ENCODE measurements at regions not wholly inside any gene's neighbourhood (a gene's known extent, or its start where the extent isn't known, plus 50 kb on each side); places are given as distances from the start of the nearest gene placed in this dataset.

DNA sequence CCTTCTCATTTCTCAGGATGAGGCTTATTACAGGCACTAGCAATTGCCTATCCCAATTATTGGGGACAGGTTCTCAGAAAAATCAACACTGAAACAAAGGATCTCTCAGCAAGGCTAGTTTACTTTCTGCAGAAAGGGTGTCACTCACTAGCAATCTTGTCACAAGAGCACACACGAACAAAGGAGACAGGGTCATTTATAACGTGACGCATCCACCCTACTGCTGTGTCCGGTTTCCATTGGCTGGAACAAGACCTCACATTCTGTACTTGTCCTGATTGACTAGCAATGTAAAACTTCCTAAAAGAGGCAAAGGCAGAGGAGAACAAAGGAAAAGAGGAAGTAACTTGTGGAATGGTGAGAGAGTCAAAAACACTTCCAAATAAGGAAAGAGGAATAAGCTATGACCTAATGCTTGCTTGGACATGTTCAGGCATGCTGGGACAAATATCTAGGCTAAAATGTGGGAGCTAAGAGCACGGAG lies 160.2 kb upstream of the STXBP5 start:
- FAIRE-seq = no peak

DNA sequence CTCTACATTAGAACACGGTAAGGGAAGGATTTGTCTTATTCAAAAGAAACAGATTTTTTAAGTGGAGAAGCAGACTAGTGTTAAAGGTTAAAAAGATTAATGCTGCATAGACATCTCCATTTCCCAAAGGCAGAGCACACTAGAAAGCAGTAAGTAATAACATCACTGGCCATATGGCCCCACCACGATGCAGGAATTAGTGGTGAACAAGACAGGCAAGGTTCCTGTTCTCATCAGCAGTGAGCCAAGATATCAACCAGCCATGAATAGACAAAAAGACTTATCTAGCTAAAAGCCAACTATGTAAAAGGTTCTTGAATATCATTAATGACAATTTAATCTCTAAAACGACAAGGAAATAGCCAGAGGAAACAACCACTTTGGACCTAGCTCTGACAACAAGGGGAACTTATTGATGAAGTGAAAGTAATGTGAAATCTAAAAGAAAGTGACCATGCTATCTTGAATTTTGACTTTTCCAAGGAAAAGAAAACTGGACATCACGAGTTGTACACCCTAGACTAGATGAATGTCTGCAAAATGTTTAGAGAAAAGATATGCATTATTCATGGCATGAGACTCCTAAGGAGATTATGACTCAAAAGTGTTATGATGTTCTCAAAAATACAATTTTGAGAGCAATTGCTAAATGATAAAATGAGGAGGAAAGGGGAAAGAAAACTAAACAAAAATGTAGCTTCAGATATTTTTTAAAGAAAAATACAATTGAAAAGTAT lies 157.9 kb upstream of the STXBP5 start:
- FAIRE-seq = peak; percentile 70

DNA sequence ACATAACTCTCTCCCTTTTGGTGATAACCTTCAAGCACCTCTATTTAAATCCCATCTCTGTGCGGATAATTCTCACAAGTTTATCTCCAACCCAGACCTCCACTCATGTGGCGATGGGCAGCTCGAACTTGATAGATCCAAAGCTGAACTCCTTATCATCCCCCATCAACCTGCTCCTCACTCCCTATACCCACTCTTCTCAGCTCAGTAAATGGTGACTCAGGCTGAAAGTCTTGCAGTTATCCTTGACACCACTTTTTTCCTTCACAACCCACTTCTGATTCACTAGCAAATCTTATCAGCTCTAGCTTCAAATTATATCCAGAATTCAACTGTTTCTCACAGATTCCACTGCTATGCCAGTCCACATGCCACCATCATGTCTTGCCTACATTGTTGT lies 155.3 kb upstream of the STXBP5 start:
- FAIRE-seq = no peak

DNA sequence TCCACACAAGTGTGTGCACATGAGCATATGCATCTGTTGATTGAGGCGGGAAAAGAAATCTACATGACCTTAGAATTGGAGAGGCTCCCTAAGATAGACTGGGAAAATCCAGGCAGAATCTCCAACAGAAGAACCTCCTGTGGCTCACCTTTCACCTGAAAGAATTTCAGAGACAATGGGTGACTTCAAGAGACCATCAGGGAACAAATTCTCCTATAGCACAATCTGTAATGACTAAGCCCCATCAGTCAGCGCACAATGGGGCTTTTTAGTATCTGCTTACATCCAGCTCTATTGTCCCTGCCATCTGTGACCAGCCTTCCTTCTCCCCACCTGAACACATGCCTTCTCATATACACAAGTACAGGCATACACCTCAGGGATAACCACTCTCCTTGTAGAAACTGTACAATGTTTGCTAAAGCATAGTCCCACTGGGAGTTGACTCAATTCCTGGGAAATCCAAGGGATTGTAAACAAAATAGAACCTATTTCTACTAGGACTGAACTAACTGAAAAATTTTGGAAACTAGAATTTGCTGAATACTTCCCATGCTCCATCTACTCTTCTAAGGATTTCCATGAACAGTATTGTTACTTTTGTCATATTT lies 150.8 kb upstream of the STXBP5 start:
- no peak for FAIRE-seq

DNA sequence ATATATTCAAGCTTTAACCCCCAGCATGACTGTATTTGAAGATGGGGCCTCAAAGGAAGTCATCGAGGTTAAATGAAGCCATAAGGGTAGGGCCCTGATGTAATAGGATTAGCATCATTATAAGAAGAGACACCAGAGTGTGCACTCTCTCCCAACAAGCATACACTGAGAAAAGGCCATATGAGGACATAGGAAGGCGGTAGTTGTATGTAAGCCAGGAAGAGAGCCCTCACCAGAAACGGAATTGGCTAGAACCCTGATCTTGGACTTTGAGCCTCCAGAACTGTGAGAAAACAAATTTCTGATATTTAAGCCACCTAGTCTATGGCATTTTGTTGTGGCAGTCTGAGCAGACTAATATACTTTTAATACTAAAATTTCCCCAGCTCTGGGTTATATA lies 150.1 kb upstream of the STXBP5 start:
- no peak for FAIRE-seq

DNA sequence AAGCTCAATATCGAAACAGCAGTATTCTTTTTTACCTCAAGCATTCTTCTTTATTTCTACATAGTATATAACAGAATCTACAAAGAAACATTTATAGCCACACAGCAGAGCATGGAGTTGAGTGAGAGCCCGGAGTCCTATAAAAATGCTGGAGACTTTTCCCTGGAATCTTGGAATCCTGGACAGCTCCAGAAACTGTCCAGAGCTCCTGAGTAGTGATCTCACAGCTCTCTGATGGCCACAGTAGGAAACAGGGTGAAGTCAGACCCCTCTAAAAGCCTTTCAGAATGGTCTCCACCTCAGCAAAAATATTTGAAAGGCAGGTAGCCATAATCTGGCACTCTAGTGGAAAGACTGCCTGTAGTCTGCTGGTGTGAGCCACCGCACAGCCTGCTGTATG lies 149.3 kb upstream of the STXBP5 start:
- FAIRE-seq = no peak

DNA sequence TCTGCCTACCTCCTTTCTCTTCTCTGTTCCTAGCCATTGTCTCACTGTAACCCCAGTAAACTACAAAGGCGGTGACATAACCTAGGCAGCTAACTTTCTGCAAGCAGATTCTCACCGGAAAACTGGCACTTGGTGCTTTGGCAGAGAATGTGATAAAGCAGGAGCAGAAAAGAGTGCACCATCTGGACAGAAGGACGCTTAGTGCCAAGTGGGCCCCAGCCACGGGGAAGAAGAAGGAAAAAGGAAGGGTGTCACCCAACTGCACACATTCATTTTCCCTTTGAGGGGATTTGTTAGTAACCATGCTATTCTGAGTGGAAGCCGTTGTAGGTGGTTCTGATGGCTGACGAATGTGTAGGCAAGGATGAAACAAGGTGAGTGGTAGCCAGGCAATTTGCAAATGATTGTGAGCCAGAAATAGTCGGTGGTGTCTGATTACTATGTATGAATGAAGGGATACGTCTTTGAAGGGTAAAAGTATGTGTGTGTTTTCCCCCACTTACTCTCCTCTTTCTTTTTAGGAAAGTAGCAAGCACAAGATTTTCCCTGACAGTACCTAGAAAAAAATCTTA lies 148.3 kb upstream of the STXBP5 start:
- peak; percentile 85 for FAIRE-seq

DNA sequence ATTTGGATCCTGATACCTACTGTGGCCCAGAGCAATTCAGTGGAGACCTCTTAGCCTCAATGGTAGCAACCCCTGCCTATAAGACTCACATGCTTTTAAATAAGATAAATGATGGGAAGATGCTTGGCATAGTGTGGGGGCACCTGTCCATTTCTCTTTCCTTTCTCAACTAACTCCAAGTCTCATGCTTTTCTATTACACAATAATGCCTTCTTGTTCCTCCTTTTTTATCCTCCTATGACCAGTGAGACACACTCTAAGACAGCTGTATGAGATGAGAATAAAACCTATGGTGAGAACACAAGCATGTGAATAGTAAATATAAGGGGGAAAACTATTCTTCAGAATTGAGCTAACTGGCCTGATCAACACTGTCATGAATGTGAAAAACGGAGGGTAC lies 147.0 kb upstream of the STXBP5 start:
- no peak for FAIRE-seq

DNA sequence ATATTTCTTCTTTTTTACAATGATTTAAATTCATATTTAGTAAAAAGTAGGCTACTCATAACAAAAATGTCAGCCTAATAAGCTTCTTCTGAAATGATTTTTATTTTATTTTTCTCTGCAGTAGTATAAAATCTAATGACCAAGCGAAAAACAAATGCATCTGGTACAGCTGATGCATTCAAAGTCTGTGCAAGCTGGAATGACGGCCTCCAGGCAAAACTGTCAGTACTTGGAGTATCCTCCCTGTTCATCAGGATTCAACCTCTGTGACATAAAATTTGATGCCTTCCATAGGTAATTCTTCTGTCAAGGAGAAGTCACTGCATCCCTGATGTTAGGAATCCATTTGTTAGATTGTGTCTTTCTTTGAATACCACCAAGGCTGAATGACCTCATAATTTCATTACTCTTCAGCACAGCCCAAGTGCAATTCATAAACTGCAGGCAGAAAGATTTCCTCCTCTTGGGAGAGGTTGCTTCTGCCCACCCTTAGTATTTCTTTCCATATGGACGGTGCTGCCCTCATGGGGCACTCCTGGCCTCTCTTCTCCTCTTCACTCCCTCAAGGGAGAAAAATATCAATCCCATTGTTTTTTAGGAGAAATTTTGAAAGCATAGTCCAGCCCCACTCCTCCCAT lies 146.4 kb upstream of the STXBP5 start:
- no peak for FAIRE-seq

DNA sequence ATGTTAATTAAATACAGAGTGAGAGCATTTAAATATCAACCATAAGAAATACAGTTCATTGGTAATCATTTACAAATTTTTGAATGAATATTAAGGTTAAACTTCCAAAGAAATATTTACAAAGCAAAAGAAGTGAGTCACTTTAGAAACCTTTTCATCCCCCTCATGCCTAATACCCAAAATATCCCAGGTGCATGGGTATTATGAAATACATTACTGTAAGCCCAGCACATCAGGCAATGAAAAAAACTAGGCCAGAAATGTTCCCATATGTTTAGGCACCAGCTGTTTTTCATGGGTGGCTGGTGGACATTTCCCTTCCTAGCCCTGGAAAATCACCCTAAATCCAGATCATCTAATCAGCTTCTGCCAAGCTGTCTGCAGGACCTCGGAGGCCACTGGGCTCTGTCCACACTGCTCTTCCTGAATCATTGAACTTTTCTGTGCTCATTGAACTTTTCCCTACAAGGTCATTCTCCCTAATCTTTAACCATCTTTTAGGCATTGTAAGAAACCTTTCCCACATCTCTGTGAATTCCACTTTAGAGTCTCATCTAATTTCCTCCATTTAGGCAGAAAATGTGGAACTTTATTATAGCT lies 145.3 kb upstream of the STXBP5 start:
- FAIRE-seq = peak; percentile 27

DNA sequence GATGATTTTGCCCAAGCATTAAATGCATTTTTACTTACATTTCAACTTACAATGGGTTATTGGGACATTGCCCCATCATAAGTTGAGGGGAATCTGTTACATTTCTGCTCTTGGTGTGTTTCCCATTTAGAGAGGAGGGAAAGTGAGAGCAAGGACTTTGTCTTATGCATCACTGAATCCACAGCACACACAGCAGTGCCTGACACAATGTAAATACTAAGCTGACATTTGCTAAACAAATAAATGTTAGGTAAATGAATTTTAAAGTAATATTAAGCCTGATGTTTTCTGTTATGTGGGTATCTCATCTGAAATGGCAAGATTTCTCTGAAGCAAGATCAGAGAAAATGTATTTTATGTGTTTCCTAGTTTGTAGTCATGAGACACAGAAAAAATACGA lies 143.6 kb upstream of the STXBP5 start:
- FAIRE-seq = peak; percentile 99

DNA sequence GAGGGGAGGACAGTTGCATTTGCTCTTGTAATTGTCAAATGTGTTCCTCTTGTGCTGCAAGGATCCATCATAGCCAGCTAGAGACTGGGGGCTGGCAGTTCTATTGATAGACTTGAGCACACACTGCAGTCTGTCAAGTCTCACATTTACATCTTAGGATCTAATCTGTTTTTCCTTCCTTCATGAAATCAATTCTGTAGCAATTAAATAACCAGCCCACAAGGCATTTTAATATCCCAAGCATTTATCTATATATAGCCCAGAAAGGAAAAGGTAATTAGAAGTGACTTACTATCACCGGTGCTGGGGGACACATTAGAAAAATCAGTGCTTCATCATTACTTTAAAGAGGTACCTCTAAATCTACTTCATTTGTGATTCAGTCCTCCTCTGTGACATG lies 143.0 kb upstream of the STXBP5 start:
- peak; percentile 85 for FAIRE-seq

DNA sequence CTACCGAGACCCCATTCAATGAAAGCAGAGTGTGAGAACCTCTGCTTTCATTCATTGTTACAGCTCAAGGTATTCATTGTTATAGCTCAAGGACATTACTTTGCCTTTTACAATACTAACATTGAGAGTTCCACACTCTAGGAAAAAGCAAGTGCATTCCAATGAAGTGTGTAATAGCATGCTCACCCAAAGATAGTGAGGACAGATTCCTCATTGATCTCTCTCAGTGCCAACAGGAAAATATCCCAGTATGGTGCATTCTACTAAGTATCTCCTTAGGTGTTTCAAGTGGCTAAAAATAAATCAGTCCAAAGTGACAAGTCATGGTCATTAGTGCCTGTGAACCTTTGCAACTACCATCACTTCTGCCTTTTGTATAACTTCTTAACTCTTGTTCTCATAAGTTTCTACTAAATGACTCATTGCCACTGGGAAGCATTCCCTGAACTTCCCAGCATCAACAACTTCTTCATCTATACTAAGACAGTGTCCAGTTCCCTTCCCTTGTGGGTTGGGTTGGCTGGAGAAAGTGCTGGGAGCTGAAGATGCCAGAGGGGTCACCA lies 140.7 kb upstream of the STXBP5 start:
- FAIRE-seq = no peak

DNA sequence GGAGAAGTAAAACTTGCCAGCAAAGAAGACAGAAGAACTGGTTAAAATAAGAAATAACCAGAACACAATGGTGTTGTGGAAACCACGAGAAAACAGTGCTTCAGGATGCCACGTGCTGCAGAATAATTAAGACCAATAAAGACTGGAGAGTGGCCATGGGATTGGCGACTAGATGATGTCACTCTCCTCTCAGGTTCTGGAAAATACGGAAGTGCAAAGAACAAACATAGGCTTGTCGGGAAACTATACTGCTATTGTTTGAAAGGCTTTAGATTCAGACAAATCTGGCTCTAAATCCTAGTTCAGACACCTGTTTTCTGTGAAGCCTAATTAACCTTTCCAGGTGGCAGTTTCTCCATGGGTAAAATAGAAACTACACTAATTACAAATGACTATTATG lies 138.4 kb upstream of the STXBP5 start:
- FAIRE-seq = no peak

DNA sequence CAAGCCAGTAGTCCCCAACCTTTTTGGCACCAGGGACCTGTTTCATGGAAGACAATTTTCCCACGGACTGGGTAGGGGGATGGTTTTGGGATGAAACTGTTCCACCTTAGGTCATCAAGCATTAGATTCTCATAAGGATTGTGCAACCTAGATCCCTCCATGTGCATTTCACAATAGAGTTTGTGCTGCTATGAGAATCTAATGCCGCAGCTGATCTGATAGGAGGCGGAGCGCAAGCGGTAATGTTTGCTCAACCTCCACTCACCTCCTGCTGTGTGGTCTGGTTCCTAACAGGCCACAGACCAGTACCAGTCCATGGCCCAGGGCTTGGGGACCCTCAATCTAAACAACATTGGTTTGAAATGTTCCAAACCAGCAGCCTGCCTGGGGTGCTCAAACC lies 137.0 kb upstream of the STXBP5 start:
- no peak for FAIRE-seq

DNA sequence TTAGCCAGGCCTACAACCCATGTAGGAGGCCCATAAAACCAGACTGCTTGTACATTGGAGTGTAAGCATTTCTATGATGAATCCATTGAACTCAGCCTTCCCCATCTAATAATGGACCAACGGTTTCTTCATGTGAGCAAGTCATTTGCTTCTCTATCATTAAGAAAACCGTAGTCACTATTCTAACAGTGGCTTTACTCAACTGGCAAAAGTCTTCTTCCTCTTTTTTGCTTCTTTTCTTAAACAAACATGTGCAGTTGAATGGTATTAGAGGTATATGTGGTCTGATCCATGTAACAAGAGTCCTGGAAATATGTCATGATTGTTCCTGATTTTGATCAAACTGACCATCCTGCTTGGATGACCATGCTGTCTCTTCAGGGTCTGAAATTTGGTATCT lies 132.4 kb upstream of the STXBP5 start:
- FAIRE-seq = no peak

DNA sequence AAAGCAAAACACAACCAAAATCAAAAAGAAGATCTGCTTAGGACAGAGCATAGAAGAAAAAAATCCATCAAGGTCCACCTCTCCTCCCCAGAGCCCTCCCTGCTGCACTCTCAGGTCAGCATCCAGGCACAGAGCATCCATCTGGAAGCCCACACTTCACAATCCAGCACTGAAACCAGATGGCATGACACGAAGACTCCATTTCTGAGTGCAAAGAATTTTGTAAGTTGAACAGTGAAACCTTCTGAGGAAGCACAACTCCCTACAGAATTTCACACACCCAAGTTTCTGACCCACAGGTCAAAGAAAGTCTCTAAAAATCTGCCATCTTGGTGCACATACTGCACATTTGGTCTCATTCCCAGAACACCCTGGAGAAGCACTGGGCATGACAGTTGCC lies 128.8 kb upstream of the STXBP5 start:
- no peak for FAIRE-seq

DNA sequence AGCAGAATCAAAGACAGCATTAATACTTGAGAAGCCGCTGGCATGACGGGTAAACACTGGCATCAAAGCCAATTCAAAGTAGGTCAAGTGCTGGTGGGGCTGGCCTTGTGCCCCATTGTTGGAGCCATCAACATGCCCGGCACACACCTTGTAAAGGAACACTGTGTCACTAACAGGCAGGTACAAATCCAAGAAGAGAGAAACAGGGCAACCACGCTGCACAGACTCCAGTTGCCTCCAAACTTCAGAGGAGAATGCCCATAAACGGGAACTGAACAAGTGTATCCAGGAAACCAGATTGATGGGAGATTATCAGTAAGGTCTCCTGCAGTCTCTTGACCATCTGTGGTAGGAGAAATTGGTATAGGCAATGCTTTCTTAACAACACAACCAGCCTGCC lies 127.0 kb upstream of the STXBP5 start:
- FAIRE-seq = no peak

DNA sequence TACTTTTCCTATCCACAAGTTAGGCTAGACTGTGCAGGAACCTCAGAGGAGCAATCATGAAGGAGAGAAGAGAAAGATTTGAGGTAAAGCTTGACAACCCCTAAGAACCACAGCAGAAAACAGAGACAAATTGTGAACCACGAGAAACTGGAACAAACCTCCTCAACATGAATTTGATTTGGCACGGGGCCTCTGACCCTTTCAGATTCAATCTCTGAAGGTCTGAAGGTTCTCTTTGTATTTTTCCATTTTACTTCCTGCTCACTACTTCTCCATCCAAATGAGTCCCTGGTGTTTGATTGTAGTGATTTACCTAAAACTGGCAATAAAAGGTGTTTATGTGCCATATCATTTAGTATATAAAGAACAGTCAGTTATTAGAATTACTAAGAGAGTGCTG lies 126.1 kb upstream of the STXBP5 start:
- FAIRE-seq = peak; percentile 66

DNA sequence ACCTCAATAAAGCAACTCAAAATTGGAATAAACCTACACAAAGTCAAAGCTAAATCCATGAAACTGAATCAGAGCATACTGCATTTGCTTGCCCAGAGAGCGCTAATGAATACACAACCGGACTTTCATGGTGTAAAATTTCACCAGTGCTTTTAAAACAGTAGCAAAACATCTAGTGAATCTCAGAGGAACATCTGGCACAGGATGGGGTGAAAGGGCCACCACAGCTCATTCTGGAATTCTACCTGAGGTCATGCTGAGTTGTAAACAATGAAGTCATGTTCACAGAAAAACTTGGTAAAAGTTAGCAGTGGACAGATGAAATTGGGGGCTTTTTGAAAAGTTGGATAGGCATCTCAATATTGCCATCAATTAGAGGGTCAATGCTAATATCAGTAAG lies 125.6 kb upstream of the STXBP5 start:
- FAIRE-seq = peak; percentile 69

DNA sequence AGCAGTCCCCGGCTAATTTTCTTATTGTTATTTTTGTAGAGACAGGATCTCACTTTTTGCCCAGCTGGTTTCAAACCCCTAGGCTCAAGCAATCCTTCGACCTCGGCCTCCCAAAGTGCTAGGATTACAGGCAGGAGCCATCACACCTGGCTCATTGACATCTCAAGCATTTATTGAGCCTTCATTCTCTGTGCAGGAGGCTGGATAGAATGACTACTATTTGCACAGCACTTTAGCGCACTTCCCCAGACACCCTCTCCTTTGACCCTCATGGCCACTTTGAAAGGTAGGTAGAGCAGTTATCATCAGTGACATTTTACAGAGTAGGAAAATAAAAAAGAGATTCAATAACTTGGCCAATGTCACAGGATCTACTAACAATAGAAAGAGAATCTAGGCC lies 124.0 kb upstream of the STXBP5 start:
- FAIRE-seq = no peak

DNA sequence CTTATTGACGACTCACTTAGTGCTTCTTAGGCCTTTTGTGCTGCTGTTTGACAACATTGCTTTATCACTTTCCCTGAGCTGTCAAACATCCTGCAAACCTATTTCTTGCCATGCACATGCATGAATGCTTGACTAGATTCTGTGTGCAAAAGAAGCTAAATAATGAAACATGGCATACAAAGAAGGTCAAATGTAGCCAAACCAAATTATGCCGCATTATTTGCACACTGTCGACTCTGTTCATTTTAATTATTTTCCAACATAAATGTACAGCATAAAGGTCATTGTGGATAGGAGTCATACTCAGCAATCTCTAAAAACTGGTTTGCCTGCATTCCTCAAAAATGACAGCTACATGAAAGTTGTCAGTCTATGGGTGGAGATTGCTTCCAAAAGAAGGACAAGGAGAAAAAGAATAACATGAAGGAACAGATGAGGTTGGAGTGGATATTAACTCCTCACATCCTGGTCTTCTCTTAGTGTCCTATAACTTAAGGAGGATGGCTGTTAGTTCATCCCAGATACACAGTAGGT lies 123.1 kb upstream of the STXBP5 start:
- FAIRE-seq = no peak

DNA sequence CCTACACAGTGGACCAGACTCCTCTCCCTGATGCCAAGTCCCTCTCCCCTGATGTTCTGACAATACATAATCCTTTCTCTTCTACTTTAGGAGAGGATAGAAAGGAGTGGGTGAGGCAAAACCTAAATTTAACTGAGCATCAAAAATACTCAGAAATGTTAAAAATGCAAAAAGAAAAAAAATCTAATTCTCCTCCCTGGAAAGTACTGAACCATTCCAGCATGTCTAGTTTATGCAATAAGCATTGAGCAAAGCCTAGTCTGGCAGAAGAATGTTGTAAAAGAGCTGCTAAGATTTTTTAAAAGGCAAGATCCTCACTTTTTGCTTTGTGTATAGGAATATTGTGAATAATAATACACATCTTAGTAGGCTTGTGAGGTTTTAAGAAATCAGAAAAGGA lies 116.6 kb upstream of the STXBP5 start:
- no peak for FAIRE-seq
